NCI-H226 (cell line): ENCODE measurements at regions not wholly inside any gene's neighbourhood (a gene's known extent, or its start where the extent isn't known, plus 50 kb on each side); places are given as distances from the start of the nearest gene placed in this dataset.

ENCODE experiments used
- DNase-seq: peaks from one replicate; pipeline ENCODE4 v3.0.0-alpha.2; 2015

GRCh38 chr12:118866346-118866745, 115.0 kb upstream of the SRRM4 start:
- no peak for DNase-seq

- DNase-seq, result no peak
Observed at GRCh38 chr12:118870551-118870950, 110.8 kb upstream of the SRRM4 start.

GRCh38 chr12:118874698-118875548, 106.4 kb upstream of the SRRM4 start:
- DNase-seq, result no peak

GRCh38 chr12:118880720-118881493, 100.4 kb upstream of the SRRM4 start:
- DNase-seq, result no peak

GRCh38 chr12:118884226-118884625, 97.1 kb upstream of the SRRM4 start:
- no peak for DNase-seq

GRCh38 chr12:118900993-118901392, 80.3 kb upstream of the SRRM4 start:
- DNase-seq, result no peak

GRCh38 chr12:118908811-118909210, 72.5 kb upstream of the SRRM4 start:
- no peak for DNase-seq

- DNase-seq, result no peak
Observed at GRCh38 chr12:118912697-118913270, 68.6 kb upstream of the SRRM4 start.

GRCh38 chr12:118921761-118922160, 59.6 kb upstream of the SRRM4 start:
- DNase-seq, result no peak

GRCh38 chr12:118922405-118922804, 58.9 kb upstream of the SRRM4 start:
- no peak for DNase-seq

- no peak for DNase-seq
Observed at GRCh38 chr12:118925407-118925806, 55.9 kb upstream of the SRRM4 start.

GRCh38 chr12:118925826-118926225, 55.5 kb upstream of the SRRM4 start:
- DNase-seq, result no peak
